ENCODE measurements at regions not wholly inside any gene's neighbourhood (a gene's known extent, or its start where the extent isn't known, plus 50 kb on each side); places are given as distances from the start of the nearest gene placed in this dataset.

DNA sequence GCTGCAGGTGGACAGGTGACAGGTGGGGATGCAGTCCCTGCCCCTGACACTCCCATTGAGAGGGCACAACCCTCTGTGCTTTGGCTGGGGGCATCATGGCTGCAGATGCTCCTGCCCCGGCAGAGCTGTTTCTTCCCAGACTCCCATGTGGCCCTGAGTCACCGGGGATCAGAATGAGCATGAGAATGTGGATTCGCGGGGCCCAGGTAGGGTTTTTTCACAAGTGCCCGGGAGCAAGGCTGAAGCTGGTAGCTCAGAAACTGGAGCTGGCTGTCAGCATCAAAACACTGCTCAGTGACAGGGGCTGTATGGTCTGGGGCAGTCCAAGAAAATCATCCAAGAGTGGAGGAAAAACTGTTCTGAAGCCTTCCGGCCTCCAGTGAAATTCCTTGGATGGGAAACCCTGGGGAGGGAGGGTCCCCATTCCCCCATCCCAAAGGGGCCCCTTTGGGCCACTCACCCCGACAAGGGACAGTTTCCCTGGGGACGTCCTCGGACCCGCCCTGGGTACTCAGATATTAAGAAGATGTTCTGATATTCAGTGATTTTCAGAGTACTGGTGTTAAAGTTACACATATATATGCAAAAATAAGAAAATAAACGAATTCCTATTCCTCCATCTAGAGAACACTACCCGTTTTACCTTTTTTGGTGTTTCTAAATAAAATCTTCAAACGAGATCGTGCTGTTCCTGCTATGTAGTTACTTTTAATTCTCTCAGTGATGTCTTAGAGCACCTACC, 120.1 kb upstream of the LPCAT1 start:
- no peak for TF ChIP-seq CTCF (IDR thresholded peaks at IDR 0.05; ENCODE audit: insufficient read depth, low read length, poor library complexity, severe bottlenecking)
- TF ChIP-seq EZH2phosphoT487 (conservative IDR thresholded peaks at IDR 0.05; ENCODE audit: low read length) = no peak
